Endothelial cell of umbilical vein (primary cell): ENCODE measurements at regions not wholly inside any gene's neighbourhood (a gene's known extent, or its start where the extent isn't known, plus 50 kb on each side); places are given as distances from the start of the nearest gene placed in this dataset.

Source experiments
- BruUV-seq: library from RNA; stranded (reverse); fragments of 400-500 nt; replicated peaks from 2 replicates; lab custom pipeline; 2021; lab: Mats Ljungman, UMichigan
- CTCF ChIA-PET: fragments of 300-600, 350-600 bp; sonication (Branson Sonifier 250); formaldehyde crosslinking; loops from one replicate; lab custom pipeline; 2021; ENCODE audit warnings: antibody characterized with exemption, inconsistent platforms; lab: Charles Lee
- POLR2A ChIA-PET: fragments of 300-600, 350-600 bp; sonication (Branson Sonifier 250); formaldehyde crosslinking; loops from one replicate; lab custom pipeline; 2021; ENCODE audit warnings: antibody characterized with exemption, inconsistent platforms; lab: Charles Lee
- DNase-seq: peaks from one replicate; pipeline ENCODE4 v3.0.0-alpha.2; 2011; ENCODE audit warnings: low read depth, low spot score
- FAIRE-seq: peaks from 2 replicates; lab custom pipeline; 2011; peaks lifted over from hg19 to GRCh38; lab: Jason Lieb, UNC
- H2AFZ ChIP-seq: 2 replicates; pipeline ENCODE4 v1.6.0; 2012; ENCODE audit warnings: low read depth, low read length, control low read depth, inconsistent platforms
- H3K27ac ChIP-seq: 2 replicates; pipeline ENCODE4 v1.5.1; 2011; ENCODE audit warnings: low read depth, mild to moderate bottlenecking, control low read depth, low read length, moderate library complexity; ENCODE audit not compliant: insufficient read depth
- H3K27me3 ChIP-seq, 2 experiments: 2 replicates each; pipeline versions ENCODE4 v1.6.0 to v1.6.1; 2011; ENCODE audit warnings: low read length in 2 of 2, mixed read lengths in 1 of 2; ENCODE audit not compliant: control insufficient read depth in 2 of 2, insufficient read depth in 2 of 2
- H3K36me3 ChIP-seq, 2 experiments: 2 replicates in 1 of 2; 3 replicates in 1 of 2; pipeline ENCODE4 v1.5.1; 2011; ENCODE audit warnings: low read length in 2 of 2, mild to moderate bottlenecking in 1 of 2, moderate library complexity in 1 of 2; ENCODE audit not compliant: control insufficient read depth in 2 of 2, insufficient read depth in 2 of 2; ENCODE audit errors: extremely low read depth in 1 of 2
- H3K4me1 ChIP-seq: 3 replicates; pipeline ENCODE4 v1.5.1; 2011; ENCODE audit warnings: mild to moderate bottlenecking, low read length; ENCODE audit not compliant: control insufficient read depth, insufficient read depth; ENCODE audit errors: extremely low read depth
- H3K4me2 ChIP-seq: 2 replicates; pipeline ENCODE4 v1.6.1; 2011; ENCODE audit warnings: low read length, control low read depth, mixed read lengths; ENCODE audit not compliant: insufficient read depth
- H3K4me3 ChIP-seq, 3 experiments: fragments of 200-600 bp in 1 of 3; sonication (generic), shearing (Covaris generic) in 1 of 3; replicated peaks in 1 of 3; 2 replicates each; pipeline ENCODE4 v1.5.1; 2011 to 2016; ENCODE audit warnings: control low read depth in 3 of 3, low read length in 3 of 3, mild to moderate bottlenecking in 2 of 3, inconsistent platforms in 1 of 3, low read depth in 1 of 3, moderate library complexity in 1 of 3; ENCODE audit not compliant: insufficient read depth in 1 of 3
- H3K79me2 ChIP-seq: 2 replicates; pipeline ENCODE4 v1.6.0; 2012; ENCODE audit warnings: low read length, inconsistent platforms; ENCODE audit not compliant: control insufficient read depth, insufficient read depth
- H3K9ac ChIP-seq: replicated peaks from 2 replicates; pipeline ENCODE3; 2011; ENCODE audit warnings: low read length, control low read depth; ENCODE audit not compliant: insufficient read depth; ENCODE audit errors: extremely low read depth
- H3K9me1 ChIP-seq: replicated peaks from 3 replicates; pipeline ENCODE4 v1.6.0; 2011; ENCODE audit warnings: mild to moderate bottlenecking, low read length; ENCODE audit not compliant: control insufficient read depth, insufficient read depth; ENCODE audit errors: extremely low read depth
- H3K9me3 ChIP-seq: replicated peaks from 2 replicates; pipeline ENCODE4 v1.5.1; 2012; ENCODE audit warnings: low read length, inconsistent platforms; ENCODE audit not compliant: control insufficient read depth, insufficient read depth
- H4K20me1 ChIP-seq: replicated peaks from 2 replicates; pipeline ENCODE3; 2011; ENCODE audit warnings: mild to moderate bottlenecking, low read length; ENCODE audit not compliant: control insufficient read depth, insufficient read depth; ENCODE audit errors: extremely low read depth
- CTCF ChIP-seq, 2 donors: IDR thresholded peaks; 1 replicate in 1 of 2; 2 replicates in 1 of 2; pipeline ENCODE4 v1.5.1; 2011; ENCODE audit warnings: low read length in 2 of 2, mild to moderate bottlenecking in 2 of 2, moderate library complexity in 2 of 2, control low read depth in 1 of 2, inconsistent platforms in 1 of 2, low read depth in 1 of 2; ENCODE audit not compliant: insufficient read depth in 1 of 2; ENCODE audit errors: extremely low read depth in 1 of 2
- EZH2 ChIP-seq: IDR thresholded peaks from 2 replicates; pipeline ENCODE4 v1.6.1; 2012; ENCODE audit warnings: borderline replicate concordance, low read depth, mild to moderate bottlenecking, moderate library complexity, low read length, inconsistent platforms; ENCODE audit not compliant: severe bottlenecking
- JUN ChIP-seq: IDR thresholded peaks from 2 replicates; pipeline ENCODE4 v1.6.1; 2011; ENCODE audit warnings: borderline replicate concordance, low read depth; ENCODE audit not compliant: insufficient read length, insufficient read depth
- MYC ChIP-seq: IDR thresholded peaks from one replicate; pipeline ENCODE4 v1.6.1; 2011; ENCODE audit warnings: mild to moderate bottlenecking, low read depth, low read length
- POLR2A ChIP-seq: IDR thresholded peaks from 2 replicates; pipeline ENCODE4 v1.6.1; 2012; ENCODE audit warnings: low read depth, mild to moderate bottlenecking, control low read depth, low read length
- POLR2AphosphoS5 ChIP-seq: IDR thresholded peaks from 2 replicates; pipeline ENCODE4 v1.6.1; 2012; ENCODE audit warnings: low read depth, mild to moderate bottlenecking, control low read depth, low read length, moderate library complexity; ENCODE audit not compliant: insufficient read depth
- dilution Hi-C: fragments of 300-500 bp; cut with MboI; formaldehyde crosslinking; loops from one replicate; pipeline ENCODE4 v1.15.0; 2019; ENCODE audit warnings: low sequenced_read_pairs; ENCODE audit not compliant: extremely low pct_ligation_motif_present
- intact Hi-C: fragments of 100-400 bp; cut with micrococcal nuclease; formaldehyde crosslinking; loops from one replicate; pipeline ENCODE4 v1.10.0; 2022
- TF ChIP-seq, protein P1 (sequence below): IDR thresholded peaks from 2 replicates; pipeline ENCODE4 v1.6.1; 2011; ENCODE audit not compliant: insufficient read depth, insufficient read length

- TF ChIP-seq CTCF (IDR thresholded peaks at IDR 0.05; ENCODE audit: extremely low read depth in 1 of 2, insufficient read depth in 1 of 2, low read depth in 1 of 2, low read length in 2 of 2) (no peak), POLR2AphosphoS5 (no peak), POLR2A (no peak), EZH2 (no peak), JUN (no peak)
- TF ChIP-seq, protein P1, sequence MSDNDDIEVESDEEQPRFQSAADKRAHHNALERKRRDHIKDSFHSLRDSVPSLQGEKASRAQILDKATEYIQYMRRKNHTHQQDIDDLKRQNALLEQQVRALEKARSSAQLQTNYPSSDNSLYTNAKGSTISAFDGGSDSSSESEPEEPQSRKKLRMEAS = no peak
- CTCF ChIA-PET = interaction anchor here (2.3 kb wide), 1 partner anchor 8 kb away, joined by 10 read pairs; no protein-coding TSS in a partner anchor
- no peak overlapping the region for H3K4me2 ChIP-seq
- BruUV-seq = no TSS peak
- no peak overlapping the region for H3K27ac ChIP-seq
- POLR2A ChIA-PET = no interaction called here
- H3K4me3 ChIP-seq = no peak overlapping the region
- no peaks in the 10 kb centered on the region for H3K9me3 ChIP-seq
- H3K4me1 ChIP-seq = no peaks in the 10 kb centered on the region
- dilution Hi-C loops = no loop called here
- FAIRE-seq (no peak), DNase-seq (no peak)
- H3K9ac ChIP-seq = no peak overlapping the region
- no peaks in the 10 kb centered on the region for H3K36me3 ChIP-seq
- intact Hi-C loops = no loop called here
- no peaks in the 10 kb centered on the region for H3K79me2 ChIP-seq
- no peaks in the 10 kb centered on the region for H3K27me3 ChIP-seq
- no peaks in the 10 kb centered on the region for H3K9me1 ChIP-seq
- no peaks in the 10 kb centered on the region for H4K20me1 ChIP-seq
- no peak overlapping the region for H2AFZ ChIP-seq
These were observed 161.4 kb downstream of the PRELID2 start for GRCh38 chr5:145673786-145674185.

DNA sequence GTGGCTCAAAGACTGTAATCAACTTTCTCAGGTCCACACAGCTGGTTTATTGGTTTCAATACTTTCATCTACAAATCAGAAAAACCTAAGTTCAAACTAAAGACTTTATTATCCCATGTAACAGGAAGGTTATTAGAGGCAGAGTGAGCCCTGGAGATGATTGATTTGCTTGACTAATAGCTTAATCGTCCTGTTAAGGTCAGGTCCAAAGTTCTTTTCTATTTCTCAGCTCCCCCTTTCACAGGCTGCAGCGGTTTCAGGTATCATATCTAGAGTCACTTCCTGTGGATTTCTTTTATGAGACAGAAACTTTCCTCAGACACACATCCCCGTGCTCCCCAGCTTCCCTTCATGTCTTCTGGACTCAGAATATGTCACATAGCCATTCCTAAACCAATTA is 166.4 kb downstream of the PRELID2 start:
- TF ChIP-seq, protein P1 = no peak
- TF ChIP-seq CTCF (IDR thresholded peaks at IDR 0.05; ENCODE audit: extremely low read depth in 1 of 2, insufficient read depth in 1 of 2, low read depth in 1 of 2, low read length in 2 of 2) = no peak
- TF ChIP-seq MYC = no peak
- TF ChIP-seq JUN = no peak
- Histone ChIP-seq H2AFZ (no peak overlapping the region), H3K36me3 (no peaks in the 10 kb centered on the region), H3K79me2 (no peaks in the 10 kb centered on the region), H3K4me1 (no peaks in the 10 kb centered on the region), H3K4me2 (no peak overlapping the region), H3K4me3 (no peak overlapping the region), H3K27ac (no peak overlapping the region), H3K9ac (no peak overlapping the region), H4K20me1 (no peaks in the 10 kb centered on the region), H3K9me1 (no peaks in the 10 kb centered on the region), H3K27me3 (no peaks in the 10 kb centered on the region), H3K9me3 (no peaks in the 10 kb centered on the region)
- dilution Hi-C loops (no loop called here), intact Hi-C loops (no loop called here)
- ChIA-PET POLR2A (no interaction called here), CTCF (no interaction called here)
- FAIRE-seq = no peak
- no TSS peak for BruUV-seq
- no peak for DNase-seq
